Mesenchymal stem cell (in vitro differentiated cells and primary cell): ENCODE measurements at regions not wholly inside any gene's neighbourhood (a gene's known extent, or its start where the extent isn't known, plus 50 kb on each side); places are given as distances from the start of the nearest gene placed in this dataset.

ENCODE experiments used
- DNase-seq: peaks from one replicate; pipeline ENCODE4 v3.0.0-alpha.2; 2013
- H2AFZ ChIP-seq: one replicate; pipeline ENCODE4 v1.6.1; 2013; ENCODE audit warnings: low read depth, mild to moderate bottlenecking, control low read depth, inconsistent platforms, low read length, moderate library complexity
- H2AK5ac ChIP-seq: 2 replicates; pipeline ENCODE4 v1.6.1; 2013; ENCODE audit warnings: low read length, moderate library complexity, mild to moderate bottlenecking, inconsistent platforms; ENCODE audit not compliant: severe bottlenecking
- H2BK120ac ChIP-seq: one replicate; pipeline ENCODE4 v1.6.1; 2013; ENCODE audit warnings: low read depth, mild to moderate bottlenecking, inconsistent platforms, low read length, moderate library complexity
- H2BK12ac ChIP-seq, 2 experiments: one replicate each; pipeline ENCODE4 v1.6.1; 2013; ENCODE audit warnings: inconsistent platforms in 2 of 2, low read length in 2 of 2, mild to moderate bottlenecking in 2 of 2, moderate library complexity in 2 of 2, control low read depth in 1 of 2
- H2BK15ac ChIP-seq: one replicate; pipeline ENCODE4 v1.6.1; 2013; ENCODE audit warnings: mild to moderate bottlenecking, low read depth, inconsistent platforms; ENCODE audit not compliant: poor library complexity, severe bottlenecking
- H2BK5ac ChIP-seq: 2 replicates; pipeline ENCODE4 v1.6.1; 2013; ENCODE audit warnings: low read depth, mild to moderate bottlenecking, low read length, control low read depth, inconsistent platforms; ENCODE audit not compliant: poor library complexity, severe bottlenecking
- H3K14ac ChIP-seq, 2 experiments: one replicate each; pipeline ENCODE4 v1.6.1; 2013; ENCODE audit warnings: inconsistent platforms in 2 of 2, low read length in 2 of 2, control low read depth in 1 of 2, mild to moderate bottlenecking in 1 of 2, moderate library complexity in 1 of 2
- H3K18ac ChIP-seq, 2 experiments: one replicate each; pipeline ENCODE4 v1.6.1; 2013; ENCODE audit warnings: inconsistent platforms in 2 of 2, low read length in 2 of 2, control low read depth in 1 of 2, low read depth in 1 of 2, mild to moderate bottlenecking in 1 of 2
- H3K23ac ChIP-seq, 2 experiments: one replicate each; pipeline ENCODE4 v1.6.1; 2013; ENCODE audit warnings: inconsistent platforms in 2 of 2, low read length in 2 of 2, mild to moderate bottlenecking in 2 of 2, moderate library complexity in 2 of 2, control low read depth in 1 of 2
- H3K27ac ChIP-seq: 2 replicates; pipeline ENCODE4 v1.5.1; 2013; ENCODE audit warnings: mild to moderate bottlenecking, moderate library complexity, low read length, control low read depth, inconsistent platforms; ENCODE audit not compliant: poor library complexity, severe bottlenecking
- H3K27me3 ChIP-seq, 2 experiments: 2 replicates each; pipeline versions ENCODE4 v1.6.1 to v1.7.0; 2013; ENCODE audit warnings: low read length in 2 of 2, mild to moderate bottlenecking in 2 of 2, moderate library complexity in 2 of 2, control low read depth in 1 of 2, inconsistent platforms in 1 of 2; ENCODE audit not compliant: control insufficient read depth in 1 of 2, insufficient read depth in 1 of 2
- H3K36me3 ChIP-seq, 2 experiments: 2 replicates each; pipeline versions ENCODE4 v1.6.1 to v1.7.0; 2013; ENCODE audit warnings: low read length in 2 of 2, control low read depth in 1 of 2, inconsistent platforms in 1 of 2, low read depth in 1 of 2, mild to moderate bottlenecking in 1 of 2; ENCODE audit not compliant: insufficient read depth in 2 of 2, control insufficient read depth in 1 of 2
- H3K4ac ChIP-seq, 2 experiments: one replicate each; pipeline ENCODE4 v1.6.1; 2013; ENCODE audit warnings: inconsistent platforms in 2 of 2, low read length in 2 of 2, mild to moderate bottlenecking in 2 of 2, moderate library complexity in 2 of 2, control low read depth in 1 of 2, low read depth in 1 of 2
- H3K4me1 ChIP-seq: 2 replicates; pipeline ENCODE4 v1.6.1; 2013; ENCODE audit warnings: low read depth, low read length, control low read depth; ENCODE audit not compliant: control insufficient read depth, insufficient read depth
- H3K4me2 ChIP-seq: 2 replicates; pipeline ENCODE4 v1.6.1; 2013; ENCODE audit warnings: low read length, mild to moderate bottlenecking, inconsistent platforms; ENCODE audit not compliant: poor library complexity, severe bottlenecking
- H3K4me3 ChIP-seq, 2 experiments: 2 replicates each; pipeline versions ENCODE4 v1.5.1 to v1.7.0; 2013; ENCODE audit warnings: low read length in 2 of 2, mild to moderate bottlenecking in 2 of 2, control low read depth in 1 of 2, low read depth in 1 of 2; ENCODE audit not compliant: insufficient read depth in 1 of 2
- H3K79me1 ChIP-seq: replicated peaks from 2 replicates; pipeline ENCODE4 v1.6.1; 2013; ENCODE audit warnings: mild to moderate bottlenecking, control low read depth, low read length, inconsistent platforms; ENCODE audit not compliant: poor library complexity, severe bottlenecking
- H3K9ac ChIP-seq: 2 replicates; pipeline ENCODE4 v1.7.0; 2013; ENCODE audit warnings: mild to moderate bottlenecking, low read length, moderate library complexity
- H3K9me3 ChIP-seq: 2 replicates; pipeline ENCODE4 v1.7.0; 2013; ENCODE audit warnings: mild to moderate bottlenecking, low read length; ENCODE audit not compliant: control insufficient read depth
- H4K8ac ChIP-seq: one replicate; pipeline ENCODE4 v1.6.1; 2013; ENCODE audit warnings: inconsistent platforms, mild to moderate bottlenecking, low read length, moderate library complexity
- H4K91ac ChIP-seq: one replicate; pipeline ENCODE4 v1.6.1; 2013; ENCODE audit warnings: mild to moderate bottlenecking, low read length, inconsistent platforms
- WGBS: methylation state at CpG from one replicate; pipeline ENCODE4 v1.1.7; 2013; ENCODE audit warnings: mixed read lengths; 5-methylcytosine and 5-hydroxymethylcytosine counted together

DNA sequence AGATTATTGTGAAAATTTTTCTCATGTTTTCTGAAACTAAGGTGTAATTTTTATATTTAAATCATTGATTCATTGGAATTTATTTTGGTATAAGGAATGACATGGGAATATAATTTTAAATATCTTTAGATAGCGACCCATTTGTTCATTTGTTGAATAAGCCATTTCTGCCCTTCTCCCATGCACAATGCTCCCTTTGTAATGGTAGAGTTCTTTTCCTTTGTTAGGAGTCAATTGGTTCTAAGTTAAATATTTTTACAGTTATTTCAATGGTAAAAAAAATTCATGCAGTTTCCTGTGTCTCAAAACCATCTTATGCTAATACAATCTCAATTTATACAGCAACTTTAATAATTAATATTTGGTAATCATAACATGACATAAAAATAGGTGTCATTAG lies 218.8 kb upstream of the C11orf87 start:
- H3K9ac ChIP-seq, result no peak overlapping the region
- no peak overlapping the region for H2BK12ac ChIP-seq
- H3K14ac ChIP-seq, result no peak overlapping the region
- H2BK5ac ChIP-seq, result no peak overlapping the region
- no peak overlapping the region for H4K8ac ChIP-seq
- no peak overlapping the region for H3K27ac ChIP-seq
- H3K4me1 ChIP-seq, result no peaks in the 10 kb centered on the region
- no peak overlapping the region for H3K18ac ChIP-seq
- no peaks in the 10 kb centered on the region for H3K27me3 ChIP-seq
- H3K4ac ChIP-seq, result no peak overlapping the region
- H2BK15ac ChIP-seq, result no peak overlapping the region
- H2AFZ ChIP-seq, result no peak overlapping the region
- no peak for DNase-seq
- H3K79me1 ChIP-seq, result no peaks in the 10 kb centered on the region
- H3K36me3 ChIP-seq, result no peaks in the 10 kb centered on the region
- no peak overlapping the region for H2AK5ac ChIP-seq
- H2BK120ac ChIP-seq, result no peak overlapping the region
- WGBS, result no CpG with 5 or more reads among the region's 1 CpG
- no peak overlapping the region for H3K4me3 ChIP-seq
- peaks cover 5% of the 10 kb centered on the region for H3K9me3 ChIP-seq
- no peak overlapping the region for H3K23ac ChIP-seq
- H3K4me2 ChIP-seq, result no peak overlapping the region
- H4K91ac ChIP-seq, result no peak overlapping the region

DNA sequence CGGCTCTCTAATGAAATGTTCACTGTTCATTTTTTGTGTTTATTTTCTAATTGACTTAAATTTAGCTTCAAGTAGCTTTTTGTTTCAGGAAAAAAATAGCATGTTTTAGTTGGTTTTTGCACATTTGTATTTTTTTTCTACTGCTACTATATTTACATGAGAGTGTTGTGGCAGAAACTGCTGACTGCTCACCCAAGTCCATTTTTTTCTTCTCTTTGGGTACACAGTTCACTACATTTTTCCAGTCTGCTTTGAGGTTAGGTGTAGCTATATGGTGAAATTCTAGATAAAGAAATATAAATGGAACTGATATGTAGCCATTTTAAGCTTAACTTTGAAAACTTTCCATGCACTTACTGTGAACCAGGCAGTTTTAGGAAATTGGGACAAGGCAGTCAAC lies 216.7 kb upstream of the C11orf87 start:
- Histone ChIP-seq H2AFZ (no peak overlapping the region), H3K4me3 (no peak overlapping the region), H2BK15ac (no peak overlapping the region), H2BK120ac (no peak overlapping the region), H3K4me2 (no peak overlapping the region), H3K9ac (no peak overlapping the region), H3K27me3 (no peaks in the 10 kb centered on the region), H3K18ac (no peak overlapping the region), H3K14ac (no peak overlapping the region), H3K9me3 (peaks cover 5% of the 10 kb centered on the region), H3K23ac (no peak overlapping the region), H2BK5ac (no peak overlapping the region), H4K91ac (no peak overlapping the region), H2AK5ac (no peak overlapping the region), H4K8ac (no peak overlapping the region), H2BK12ac (no peak overlapping the region), H3K27ac (no peak overlapping the region), H3K79me1 (no peaks in the 10 kb centered on the region), H3K4ac (no peak overlapping the region), H3K36me3 (no peaks in the 10 kb centered on the region), H3K4me1 (no peaks in the 10 kb centered on the region)
- WGBS, result no CpG with 5 or more reads among the region's 1 CpG
- DNase-seq, result no peak

DNA sequence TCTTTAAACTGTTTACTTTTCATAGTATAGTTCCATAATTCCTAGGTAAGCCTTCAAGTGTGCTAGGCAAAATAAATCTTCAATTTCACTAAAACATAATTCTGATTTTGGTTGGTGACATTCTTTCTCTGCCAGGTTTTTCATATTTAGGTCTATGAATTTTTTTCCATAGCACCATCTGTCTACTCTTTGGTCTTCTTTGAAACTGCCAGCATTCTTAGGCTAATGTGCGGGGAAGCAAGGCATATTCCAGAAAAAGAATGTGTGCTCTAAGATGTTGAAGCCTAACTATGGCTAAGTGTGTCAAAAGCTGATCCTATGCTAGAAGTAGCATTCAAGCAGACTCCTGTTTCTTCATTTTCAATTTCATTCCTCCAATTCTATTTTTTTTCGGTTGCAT lies 213.9 kb upstream of the C11orf87 start:
- Histone ChIP-seq H3K18ac (no peak overlapping the region), H2AFZ (no peak overlapping the region), H4K91ac (no peak overlapping the region), H3K27me3 (no peaks in the 10 kb centered on the region), H2BK120ac (no peak overlapping the region), H2BK15ac (no peak overlapping the region), H3K23ac (no peak overlapping the region), H3K9me3 (peaks cover 7% of the 10 kb centered on the region), H4K8ac (no peak overlapping the region), H3K79me1 (no peaks in the 10 kb centered on the region), H3K14ac (no peak overlapping the region), H3K4me3 (no peak overlapping the region), H2AK5ac (no peak overlapping the region), H3K36me3 (no peaks in the 10 kb centered on the region), H2BK12ac (no peak overlapping the region), H3K4ac (no peak overlapping the region), H3K4me1 (no peaks in the 10 kb centered on the region), H2BK5ac (no peak overlapping the region), H3K27ac (no peak overlapping the region), H3K9ac (no peak overlapping the region), H3K4me2 (no peak overlapping the region)
- DNase-seq, result no peak
- 60% methylated on average over 1 of the region's 2 CpGs for WGBS

DNA sequence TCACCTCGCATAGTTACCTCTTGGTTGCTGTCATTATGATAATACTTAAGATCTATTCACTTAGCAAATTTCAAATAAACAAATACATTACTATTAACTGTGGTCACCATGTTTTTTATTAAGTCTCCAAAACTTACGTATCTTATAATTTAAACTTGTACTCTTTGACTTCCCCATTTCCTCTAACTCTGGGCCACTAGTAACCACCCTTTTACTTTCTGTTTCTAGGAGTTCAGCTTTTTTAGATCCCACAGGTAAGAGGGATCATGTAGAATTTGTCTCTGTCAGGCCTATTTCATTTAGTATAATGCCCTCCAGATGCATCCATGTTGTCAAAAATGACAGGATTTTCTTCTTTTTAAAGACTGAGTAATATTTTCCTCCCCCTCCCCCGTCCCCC lies 212.4 kb upstream of the C11orf87 start:
- Histone ChIP-seq H3K79me1 (no peaks in the 10 kb centered on the region), H3K4me1 (no peaks in the 10 kb centered on the region), H2AFZ (no peak overlapping the region), H3K27me3 (no peaks in the 10 kb centered on the region), H2BK5ac (no peak overlapping the region), H3K23ac (no peak overlapping the region), H2BK15ac (no peak overlapping the region), H2BK12ac (no peak overlapping the region), H3K9ac (no peak overlapping the region), H3K4me3 (no peak overlapping the region), H3K4me2 (no peak overlapping the region), H3K27ac (no peak overlapping the region), H3K4ac (no peak overlapping the region), H2BK120ac (no peak overlapping the region), H4K8ac (no peak overlapping the region), H2AK5ac (no peak overlapping the region), H3K9me3 (peaks cover 7% of the 10 kb centered on the region), H3K36me3 (no peaks in the 10 kb centered on the region), H4K91ac (no peak overlapping the region), H3K14ac (no peak overlapping the region), H3K18ac (no peak overlapping the region)
- DNase-seq, result no peak
- WGBS, result 100% methylated on average over 1 of the region's 3 CpGs
